ENCODE measurements at regions not wholly inside any gene's neighbourhood (a gene's known extent, or its start where the extent isn't known, plus 50 kb on each side); places are given as distances from the start of the nearest gene placed in this dataset.

DNA sequence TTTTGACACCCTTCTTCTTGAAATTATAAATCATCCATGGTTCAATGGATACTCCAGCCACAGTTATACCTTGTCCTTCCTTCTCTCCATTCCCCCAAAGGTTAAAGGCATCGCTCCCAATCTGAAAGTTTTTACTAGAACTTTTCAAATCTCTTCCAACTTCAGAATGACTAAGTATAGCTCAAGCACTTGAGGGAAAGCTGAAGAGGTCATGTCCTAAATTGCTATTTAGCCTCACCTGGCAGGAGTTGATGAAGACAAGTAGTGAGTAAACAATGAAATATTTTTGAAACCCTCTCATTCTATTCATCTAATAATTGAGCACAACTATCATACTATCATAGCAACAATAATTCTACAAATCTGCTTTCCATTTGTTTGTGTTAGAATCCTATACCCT, 167.8 kb downstream of the HNMT start:
- H3F3A ChIP-seq (ENCODE audit: insufficient read depth): no peaks in the 10 kb centered on the region
- TF ChIP-seq EZH2phosphoT487 (IDR thresholded peaks at IDR 0.05; ENCODE audit: insufficient read depth, low read depth): no peak
- no peak for TF ChIP-seq EZH2 (IDR thresholded peaks at IDR 0.05; ENCODE audit: insufficient read depth, poor library complexity, severe bottlenecking)
- DNase-seq: no peak
- no peaks in the 10 kb centered on the region for H3K27me3 ChIP-seq (replicated peaks; ENCODE audit: insufficient read depth)
- no peak overlapping the region for H3K4me3 ChIP-seq
- no peaks in the 10 kb centered on the region for H3K36me3 ChIP-seq (ENCODE audit: low read depth)
- no peaks in the 10 kb centered on the region for H3K79me2 ChIP-seq (ENCODE audit: insufficient read depth)
- WGBS, 2 experiments (ENCODE audit: low coverage in 1 of 2, low lambda C conversion rate in 2 of 2, missing lambda C conversion rate in 2 of 2): 38 to 55% methylated on average over 1 of the region's 1 CpG
- no peaks in the 10 kb centered on the region for H3K9me3 ChIP-seq (ENCODE audit: low read depth)
- H3K4me1 ChIP-seq (ENCODE audit: insufficient read depth): no peaks in the 10 kb centered on the region
- in situ Hi-C loops (cut with MboI): no loop called here
- no peak overlapping the region for H2AFZ ChIP-seq
- H3K9me2 ChIP-seq (ENCODE audit: insufficient read depth): no peaks in the 10 kb centered on the region
- no peaks in the 10 kb centered on the region for H4K20me1 ChIP-seq (ENCODE audit: insufficient read depth)
- no peak overlapping the region for H3K9ac ChIP-seq
- no peak overlapping the region for H3K27ac ChIP-seq
- H3K4me2 ChIP-seq (ENCODE audit: unreplicated experiment): no peak overlapping the region

DNA sequence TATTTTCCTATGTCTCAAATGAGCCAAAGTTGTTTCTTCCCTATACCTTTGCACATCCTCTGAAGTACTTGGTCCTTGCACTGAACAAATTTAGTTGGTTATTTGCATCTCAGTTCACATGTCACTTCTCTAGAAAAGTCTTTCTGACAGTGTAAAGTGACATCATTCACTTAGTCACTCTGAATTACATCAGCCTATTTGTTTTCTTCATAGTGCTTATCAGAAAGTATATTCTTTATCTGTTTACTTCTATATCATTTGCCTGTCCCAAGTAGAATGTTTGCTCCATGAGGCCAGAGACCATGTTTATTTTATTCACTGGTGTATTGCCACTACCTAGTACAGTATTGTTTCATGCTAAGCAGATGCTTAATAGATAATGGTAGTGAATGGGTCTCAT, 173.7 kb downstream of the HNMT start:
- in situ Hi-C loops (cut with MboI): no loop called here
- Histone ChIP-seq H3K27me3 (replicated peaks; ENCODE audit: insufficient read depth) (no peaks in the 10 kb centered on the region), H3K79me2 (ENCODE audit: insufficient read depth) (no peaks in the 10 kb centered on the region), H2AFZ (no peak overlapping the region), H3K9ac (no peak overlapping the region), H3K4me3 (no peak overlapping the region), H3K9me3 (ENCODE audit: low read depth) (no peaks in the 10 kb centered on the region), H3F3A (ENCODE audit: insufficient read depth) (no peaks in the 10 kb centered on the region), H3K36me3 (ENCODE audit: low read depth) (no peaks in the 10 kb centered on the region), H4K20me1 (ENCODE audit: insufficient read depth) (no peaks in the 10 kb centered on the region), H3K9me2 (ENCODE audit: insufficient read depth) (no peaks in the 10 kb centered on the region), H3K4me1 (ENCODE audit: insufficient read depth) (no peaks in the 10 kb centered on the region), H3K4me2 (ENCODE audit: unreplicated experiment) (no peak overlapping the region), H3K27ac (no peak overlapping the region)
- DNase-seq: no peak
- TF ChIP-seq EZH2 (IDR thresholded peaks at IDR 0.05; ENCODE audit: insufficient read depth, poor library complexity, severe bottlenecking) (no peak), EZH2phosphoT487 (IDR thresholded peaks at IDR 0.05; ENCODE audit: insufficient read depth, low read depth) (no peak)

DNA sequence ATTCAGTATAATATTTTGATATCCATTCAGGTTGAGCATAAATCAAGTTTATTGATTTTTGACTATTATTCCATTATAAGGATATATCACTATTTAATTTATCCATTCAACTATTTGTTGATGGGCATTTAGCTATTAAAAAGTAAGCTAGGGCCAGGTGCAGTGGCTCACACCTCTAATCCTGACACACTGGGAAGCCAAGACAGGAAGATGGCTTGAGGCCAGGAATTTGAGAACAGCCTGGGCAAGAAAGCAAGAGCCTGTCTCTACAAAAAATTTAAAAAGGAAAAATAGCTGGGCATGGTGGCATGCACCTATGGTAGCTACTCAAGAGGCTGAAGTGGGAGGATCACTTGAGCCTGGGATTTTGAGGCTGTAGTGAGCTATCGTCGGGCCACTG, 183.5 kb downstream of the HNMT start:
- Histone ChIP-seq H3K36me3 (ENCODE audit: low read depth) (no peaks in the 10 kb centered on the region), H3K9me3 (ENCODE audit: low read depth) (no peaks in the 10 kb centered on the region), H3K4me1 (ENCODE audit: insufficient read depth) (no peaks in the 10 kb centered on the region), H4K20me1 (ENCODE audit: insufficient read depth) (no peaks in the 10 kb centered on the region), H3K9me2 (ENCODE audit: insufficient read depth) (no peaks in the 10 kb centered on the region), H3K27ac (no peak overlapping the region), H3F3A (ENCODE audit: insufficient read depth) (no peaks in the 10 kb centered on the region), H3K79me2 (ENCODE audit: insufficient read depth) (no peaks in the 10 kb centered on the region), H3K27me3 (replicated peaks; ENCODE audit: insufficient read depth) (no peaks in the 10 kb centered on the region), H3K9ac (no peak overlapping the region), H3K4me2 (ENCODE audit: unreplicated experiment) (no peak overlapping the region), H3K4me3 (no peak overlapping the region), H2AFZ (no peak overlapping the region)
- no peak for TF ChIP-seq EZH2 (IDR thresholded peaks at IDR 0.05; ENCODE audit: insufficient read depth, poor library complexity, severe bottlenecking)
- no peak for TF ChIP-seq EZH2phosphoT487 (IDR thresholded peaks at IDR 0.05; ENCODE audit: insufficient read depth, low read depth)
- in situ Hi-C loops (cut with MboI): no loop called here
- 64 to 73% methylated on average over 2 of the region's 2 CpGs for WGBS, 2 experiments (ENCODE audit: low coverage in 1 of 2, low lambda C conversion rate in 2 of 2, missing lambda C conversion rate in 2 of 2)
- no peak for DNase-seq

DNA sequence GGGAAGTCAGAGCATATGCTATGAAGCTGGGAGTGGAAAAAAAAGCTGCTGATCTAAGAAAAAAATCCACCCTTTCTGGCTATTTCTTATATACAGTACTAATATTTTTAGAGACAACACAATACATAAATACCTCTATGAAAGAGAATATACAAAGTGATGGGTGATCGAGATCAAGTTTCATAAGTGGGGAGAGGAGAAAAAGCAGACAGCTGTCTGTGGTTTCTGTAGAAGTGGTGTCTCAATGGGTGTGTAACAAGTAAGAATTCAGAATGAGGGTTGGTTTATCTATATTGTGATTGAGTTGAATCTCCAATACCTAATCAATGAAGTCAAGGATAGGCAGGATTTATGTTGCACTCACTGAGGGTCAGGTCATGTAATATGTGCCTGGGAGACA, 191.0 kb downstream of the HNMT start:
- no peaks in the 10 kb centered on the region for H3K79me2 ChIP-seq (ENCODE audit: insufficient read depth)
- no peak for DNase-seq
- H3K9me2 ChIP-seq (ENCODE audit: insufficient read depth): no peaks in the 10 kb centered on the region
- in situ Hi-C loops (cut with MboI): no loop called here
- no peaks in the 10 kb centered on the region; the same call in 1 of the 2 replicates for H3K27me3 ChIP-seq (replicated peaks; ENCODE audit: insufficient read depth)
- no peaks in the 10 kb centered on the region for H3K9me3 ChIP-seq (ENCODE audit: low read depth)
- H3F3A ChIP-seq (ENCODE audit: insufficient read depth): no peaks in the 10 kb centered on the region
- H3K4me2 ChIP-seq (ENCODE audit: unreplicated experiment): no peak overlapping the region
- H3K9ac ChIP-seq: no peak overlapping the region
- no peak for TF ChIP-seq EZH2phosphoT487 (IDR thresholded peaks at IDR 0.05; ENCODE audit: insufficient read depth, low read depth)
- TF ChIP-seq EZH2 (IDR thresholded peaks at IDR 0.05; ENCODE audit: insufficient read depth, poor library complexity, severe bottlenecking): no peak
- no peak overlapping the region for H3K27ac ChIP-seq
- H4K20me1 ChIP-seq (ENCODE audit: insufficient read depth): no peaks in the 10 kb centered on the region
- no peaks in the 10 kb centered on the region for H3K36me3 ChIP-seq (ENCODE audit: low read depth)
- 73 to 85% methylated on average over 1 of the region's 1 CpG for WGBS, 2 experiments (ENCODE audit: low coverage in 1 of 2, low lambda C conversion rate in 2 of 2, missing lambda C conversion rate in 2 of 2)
- H2AFZ ChIP-seq: no peak overlapping the region
- H3K4me3 ChIP-seq: no peak overlapping the region
- no peaks in the 10 kb centered on the region for H3K4me1 ChIP-seq (ENCODE audit: insufficient read depth)

DNA sequence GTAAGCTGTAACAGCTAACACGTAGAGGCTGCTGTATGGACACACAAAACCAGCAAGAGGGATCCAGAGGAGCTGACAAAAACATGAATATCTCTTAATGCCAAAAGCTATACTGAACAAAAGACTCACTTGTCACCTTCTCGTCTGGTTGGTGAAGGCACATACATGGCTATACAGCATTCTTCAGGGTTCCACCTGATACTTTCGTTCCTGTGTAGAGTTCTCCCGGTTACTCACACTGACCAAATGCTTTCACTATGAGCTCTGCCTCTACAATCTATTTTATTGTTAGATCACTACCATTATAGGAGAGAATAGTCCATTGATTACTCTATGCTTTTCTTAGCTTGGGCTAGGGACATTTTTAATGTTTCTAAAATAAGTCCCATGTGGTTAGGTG, 193.1 kb downstream of the HNMT start:
- no peaks in the 10 kb centered on the region for H3K9me3 ChIP-seq (ENCODE audit: low read depth)
- no peaks in the 10 kb centered on the region; the same call in 1 of the 2 replicates for H3K27me3 ChIP-seq (replicated peaks; ENCODE audit: insufficient read depth)
- no peak overlapping the region for H3K27ac ChIP-seq
- no peaks in the 10 kb centered on the region for H4K20me1 ChIP-seq (ENCODE audit: insufficient read depth)
- H3F3A ChIP-seq (ENCODE audit: insufficient read depth): no peaks in the 10 kb centered on the region
- DNase-seq: no peak
- H3K4me2 ChIP-seq (ENCODE audit: unreplicated experiment): no peak overlapping the region
- in situ Hi-C loops (cut with MboI): no loop called here
- TF ChIP-seq EZH2phosphoT487 (IDR thresholded peaks at IDR 0.05; ENCODE audit: insufficient read depth, low read depth): no peak
- no peak for TF ChIP-seq EZH2 (IDR thresholded peaks at IDR 0.05; ENCODE audit: insufficient read depth, poor library complexity, severe bottlenecking)
- H3K9me2 ChIP-seq (ENCODE audit: insufficient read depth): no peaks in the 10 kb centered on the region
- no peaks in the 10 kb centered on the region for H3K79me2 ChIP-seq (ENCODE audit: insufficient read depth)
- 35 to 43% methylated on average over 4 of the region's 4 CpGs for WGBS, 2 experiments (ENCODE audit: low coverage in 1 of 2, low lambda C conversion rate in 2 of 2, missing lambda C conversion rate in 2 of 2)
- H2AFZ ChIP-seq: no peak overlapping the region
- no peak overlapping the region for H3K9ac ChIP-seq
- no peak overlapping the region for H3K4me3 ChIP-seq
- H3K36me3 ChIP-seq (ENCODE audit: low read depth): no peaks in the 10 kb centered on the region
- H3K4me1 ChIP-seq (ENCODE audit: insufficient read depth): no peaks in the 10 kb centered on the region

All from GM23248 (cell line).